ENCODE measurements at regions not wholly inside any gene's neighbourhood (a gene's known extent, or its start where the extent isn't known, plus 50 kb on each side); places are given as distances from the start of the nearest gene placed in this dataset.

GRCh38 chr7:17037356-17037755 lies 155.6 kb upstream of the AGR3 start:
- TF ChIP-seq EZH2 (optimal IDR thresholded peaks at IDR 0.05; ENCODE audit: low read depth, low read length) (no peak), EZH2phosphoT487 (IDR thresholded peaks at IDR 0.05; ENCODE audit: low read length) (no peak), CTCF (IDR thresholded peaks at IDR 0.05; ENCODE audit: low read length) (no peak)
- no peak for DNase-seq

GRCh38 chr7:17038160-17038782 lies 156.5 kb upstream of the AGR3 start:
- no peak overlapping the region for H3K27ac ChIP-seq (ENCODE audit: low read length)
- H4K20me1 ChIP-seq (ENCODE audit: insufficient read depth, low read length), result no peaks in the 10 kb centered on the region
- H3K79me2 ChIP-seq (ENCODE audit: low read length), result no peaks in the 10 kb centered on the region
- TF ChIP-seq EZH2phosphoT487 (IDR thresholded peaks at IDR 0.05; ENCODE audit: low read length) (no peak), CTCF (IDR thresholded peaks at IDR 0.05; ENCODE audit: low read length) (no peak), EZH2 (optimal IDR thresholded peaks at IDR 0.05; ENCODE audit: low read depth, low read length) (no peak)
- H3K9ac ChIP-seq (ENCODE audit: low read length), result no peak overlapping the region
- H3K4me2 ChIP-seq (ENCODE audit: low read depth, low read length), result no peak overlapping the region
- H3F3A ChIP-seq (ENCODE audit: insufficient read depth, low read length), result no peaks in the 10 kb centered on the region
- no peaks in the 10 kb centered on the region for H3K9me2 ChIP-seq (replicated peaks; ENCODE audit: insufficient read depth, low read length)
- no peaks in the 10 kb centered on the region for H3K9me3 ChIP-seq (replicated peaks; ENCODE audit: insufficient read depth, low read length)
- no peaks in the 10 kb centered on the region for H3K4me1 ChIP-seq (ENCODE audit: low read length)
- no peaks in the 10 kb centered on the region for H3K27me3 ChIP-seq (replicated peaks; ENCODE audit: insufficient read depth, low read length)
- H2AFZ ChIP-seq (ENCODE audit: low read length), result no peak overlapping the region
- DNase-seq, result no peak
- no peaks in the 10 kb centered on the region for H3K36me3 ChIP-seq (replicated peaks; ENCODE audit: insufficient read depth, low read length)
- H3K4me3 ChIP-seq (ENCODE audit: low read length), result no peak overlapping the region

More at GRCh38 chr7:17037356-17037755, 155.6 kb upstream of the AGR3 start:
- H3F3A ChIP-seq (ENCODE audit: insufficient read depth, low read length), result no peaks in the 10 kb centered on the region
- H3K27me3 ChIP-seq (replicated peaks; ENCODE audit: insufficient read depth, low read length), result no peaks in the 10 kb centered on the region
- no peak overlapping the region for H3K4me2 ChIP-seq (ENCODE audit: low read depth, low read length)
- H3K9ac ChIP-seq (ENCODE audit: low read length), result no peak overlapping the region
- H3K27ac ChIP-seq (ENCODE audit: low read length), result no peak overlapping the region
- H2AFZ ChIP-seq (ENCODE audit: low read length), result no peak overlapping the region
- no peaks in the 10 kb centered on the region for H3K79me2 ChIP-seq (ENCODE audit: low read length)
- H3K36me3 ChIP-seq (replicated peaks; ENCODE audit: insufficient read depth, low read length), result no peaks in the 10 kb centered on the region
- no peaks in the 10 kb centered on the region for H4K20me1 ChIP-seq (ENCODE audit: insufficient read depth, low read length)
- H3K9me3 ChIP-seq (replicated peaks; ENCODE audit: insufficient read depth, low read length), result no peaks in the 10 kb centered on the region
- no peaks in the 10 kb centered on the region for H3K4me1 ChIP-seq (ENCODE audit: low read length)
- H3K9me2 ChIP-seq (replicated peaks; ENCODE audit: insufficient read depth, low read length), result no peaks in the 10 kb centered on the region
- H3K4me3 ChIP-seq (ENCODE audit: low read length), result no peak overlapping the region

- Histone ChIP-seq H3K9ac (ENCODE audit: low read length) (no peak overlapping the region), H3K4me3 (ENCODE audit: low read length) (no peak overlapping the region), H3K27me3 (replicated peaks; ENCODE audit: insufficient read depth, low read length) (no peaks in the 10 kb centered on the region), H3K4me2 (ENCODE audit: low read depth, low read length) (no peak overlapping the region), H3K79me2 (ENCODE audit: low read length) (no peaks in the 10 kb centered on the region), H3K36me3 (replicated peaks; ENCODE audit: insufficient read depth, low read length) (no peaks in the 10 kb centered on the region), H3K4me1 (ENCODE audit: low read length) (no peaks in the 10 kb centered on the region), H3K27ac (ENCODE audit: low read length) (no peak overlapping the region), H2AFZ (ENCODE audit: low read length) (no peak overlapping the region), H3F3A (ENCODE audit: insufficient read depth, low read length) (no peaks in the 10 kb centered on the region), H4K20me1 (ENCODE audit: insufficient read depth, low read length) (no peaks in the 10 kb centered on the region), H3K9me3 (replicated peaks; ENCODE audit: insufficient read depth, low read length) (no peaks in the 10 kb centered on the region), H3K9me2 (replicated peaks; ENCODE audit: insufficient read depth, low read length) (no peaks in the 10 kb centered on the region)
- no peak for TF ChIP-seq CTCF (IDR thresholded peaks at IDR 0.05; ENCODE audit: low read length)
- no peak for TF ChIP-seq EZH2 (optimal IDR thresholded peaks at IDR 0.05; ENCODE audit: low read depth, low read length)
- no peak for TF ChIP-seq EZH2phosphoT487 (IDR thresholded peaks at IDR 0.05; ENCODE audit: low read length)
- no peak for DNase-seq
These were observed 157.0 kb upstream of the AGR3 start for GRCh38 chr7:17038783-17039170.

Data from MM.1S (cell line).